ENCODE measurements at regions not wholly inside any gene's neighbourhood (a gene's known extent, or its start where the extent isn't known, plus 50 kb on each side); places are given as distances from the start of the nearest gene placed in this dataset.

- no peak for TF ChIP-seq CTCF (IDR thresholded peaks at IDR 0.05; ENCODE audit: low read length, missing control alignments)
- no peak overlapping the region for H3K4me3 ChIP-seq (replicated peaks; ENCODE audit: low read depth, low read length)
- DNase-seq (ENCODE audit: low read depth): no peak
Observed at GRCh38 chr2:207244971-207245925, 79.5 kb upstream of the KLF7 start.

GRCh38 chr2:207248702-207249377, 83.1 kb upstream of the KLF7 start:
- no peak overlapping the region for H3K4me3 ChIP-seq (replicated peaks; ENCODE audit: low read depth, low read length)
- no peak for TF ChIP-seq CTCF (IDR thresholded peaks at IDR 0.05; ENCODE audit: low read length, missing control alignments)
- DNase-seq (ENCODE audit: low read depth): peak; percentile 30

GRCh38 chr2:207251022-207251421, 85.3 kb upstream of the KLF7 start:
- H3K4me3 ChIP-seq (replicated peaks; ENCODE audit: low read depth, low read length): no peak overlapping the region
- no peak for TF ChIP-seq CTCF (IDR thresholded peaks at IDR 0.05; ENCODE audit: low read length, missing control alignments)
- DNase-seq (ENCODE audit: low read depth): no peak

- no peak overlapping the region for H3K4me3 ChIP-seq (replicated peaks; ENCODE audit: low read depth, low read length)
- no peak for TF ChIP-seq CTCF (IDR thresholded peaks at IDR 0.05; ENCODE audit: low read length, missing control alignments)
- DNase-seq (ENCODE audit: low read depth): no peak
Observed at GRCh38 chr2:207251573-207252192, 85.9 kb upstream of the KLF7 start.

GRCh38 chr2:207252416-207252815, 86.7 kb upstream of the KLF7 start:
- TF ChIP-seq CTCF (IDR thresholded peaks at IDR 0.05; ENCODE audit: low read length, missing control alignments): no peak
- H3K4me3 ChIP-seq (replicated peaks; ENCODE audit: low read depth, low read length): no peak overlapping the region
- DNase-seq (ENCODE audit: low read depth): no peak

GRCh38 chr2:207252979-207253645, 87.4 kb upstream of the KLF7 start:
- no peak for DNase-seq (ENCODE audit: low read depth)
- no peak for TF ChIP-seq CTCF (IDR thresholded peaks at IDR 0.05; ENCODE audit: low read length, missing control alignments)
- H3K4me3 ChIP-seq (replicated peaks; ENCODE audit: low read depth, low read length): no peak overlapping the region
